Left lung (tissue), 4 donors: ENCODE measurements at regions not wholly inside any gene's neighbourhood (a gene's known extent, or its start where the extent isn't known, plus 50 kb on each side); places are given as distances from the start of the nearest gene placed in this dataset.
"Not testable (repeated sequence)": the region's sequence is repeated elsewhere in the genome, so short reads cannot be mapped to it uniquely, and the experiment has no call there.

Source experiments
- ATAC-seq: fragments of 200-7000 bp; cut with Tn5 transposase; one replicate; pipeline ENCODE4 v1.9.1; 2020; ENCODE audit warnings: moderate library complexity
- DNase-seq, 4 donors: peaks; one replicate each; pipeline ENCODE4 v3.0.0-alpha.2; 2013 to 2020
- H3K27ac ChIP-seq, 2 donors: fragments of 200-600 bp; sonication (generic) in 1 of 2; one replicate each; pipeline versions ENCODE4 v1.5.0 to v1.8.0; 2020 to 2021
- H3K27me3 ChIP-seq, 2 donors: fragments of 200-600 bp; sonication (generic) in 1 of 2; one replicate each; pipeline versions ENCODE4 v1.5.0 to v1.8.0; 2020 to 2021
- H3K36me3 ChIP-seq, 2 donors: fragments of 200-600 bp; sonication (generic) in 1 of 2; one replicate each; pipeline versions ENCODE4 v1.5.0 to v1.8.0; 2020 to 2021
- H3K4me1 ChIP-seq, 2 donors: fragments of 200-600 bp; one replicate each; pipeline ENCODE4 v1.8.0; 2021
- H3K4me3 ChIP-seq, 2 donors: fragments of 200-600 bp; sonication (generic) in 1 of 2; one replicate each; pipeline versions ENCODE4 v1.5.0 to v1.8.0; 2020 to 2021; ENCODE audit warnings: mild to moderate bottlenecking in 1 of 2
- H3K9me3 ChIP-seq, 2 donors: fragments of 200-600 bp; sonication (generic) in 1 of 2; one replicate each; pipeline versions ENCODE4 v1.5.0 to v1.8.0; 2020 to 2021
- intact Hi-C, 2 donors: fragments of 100-400 bp; cut with DNase I; formaldehyde crosslinking; loops; one replicate each; pipeline versions ENCODE4 v1.11.2 to v1.14.2; 2022
- TF ChIP-seq, protein P1 (sequence below), 2 donors: fragments of 200-600 bp; sonication (generic) in 1 of 2; IDR thresholded peaks; one replicate each; pipeline versions ENCODE4 v1.5.0 to v1.8.0; 2021; ENCODE audit warnings: antibody characterized with exemption in 2 of 2
- donor health status: DM: no; HTN: yes; CAD: no.
- donor health status: DM: no; HTN: no; CAD: no.

DNA sequence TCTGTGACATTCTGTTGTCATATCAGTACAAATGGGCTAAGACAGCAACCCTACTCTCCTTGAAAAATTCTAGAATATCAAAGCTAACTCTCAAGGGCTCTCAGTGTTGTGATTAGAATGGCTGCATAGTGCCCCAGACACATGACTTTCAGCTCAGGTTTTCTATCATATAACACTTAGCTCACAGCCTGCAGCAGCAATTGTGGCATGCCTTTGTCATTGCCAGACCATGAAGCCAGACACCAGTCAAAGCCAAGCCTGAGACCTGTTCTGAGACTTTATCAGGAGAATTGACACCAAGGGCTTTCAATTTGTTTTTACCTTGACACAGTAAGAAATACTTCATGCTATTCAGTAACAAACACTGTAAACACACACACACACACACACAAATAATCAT, 159.0 kb upstream of the SNX2 start:
- Histone ChIP-seq H3K27me3 (no peaks in the 10 kb centered on the region), H3K4me1 (no peaks in the 10 kb centered on the region), H3K4me3 (no peak overlapping the region), H3K27ac (no peak overlapping the region), H3K9me3 (no peaks in the 10 kb centered on the region), H3K36me3 (no peaks in the 10 kb centered on the region)
- DNase-seq (no peak), ATAC-seq (no peak)
- TF ChIP-seq, protein P1, sequence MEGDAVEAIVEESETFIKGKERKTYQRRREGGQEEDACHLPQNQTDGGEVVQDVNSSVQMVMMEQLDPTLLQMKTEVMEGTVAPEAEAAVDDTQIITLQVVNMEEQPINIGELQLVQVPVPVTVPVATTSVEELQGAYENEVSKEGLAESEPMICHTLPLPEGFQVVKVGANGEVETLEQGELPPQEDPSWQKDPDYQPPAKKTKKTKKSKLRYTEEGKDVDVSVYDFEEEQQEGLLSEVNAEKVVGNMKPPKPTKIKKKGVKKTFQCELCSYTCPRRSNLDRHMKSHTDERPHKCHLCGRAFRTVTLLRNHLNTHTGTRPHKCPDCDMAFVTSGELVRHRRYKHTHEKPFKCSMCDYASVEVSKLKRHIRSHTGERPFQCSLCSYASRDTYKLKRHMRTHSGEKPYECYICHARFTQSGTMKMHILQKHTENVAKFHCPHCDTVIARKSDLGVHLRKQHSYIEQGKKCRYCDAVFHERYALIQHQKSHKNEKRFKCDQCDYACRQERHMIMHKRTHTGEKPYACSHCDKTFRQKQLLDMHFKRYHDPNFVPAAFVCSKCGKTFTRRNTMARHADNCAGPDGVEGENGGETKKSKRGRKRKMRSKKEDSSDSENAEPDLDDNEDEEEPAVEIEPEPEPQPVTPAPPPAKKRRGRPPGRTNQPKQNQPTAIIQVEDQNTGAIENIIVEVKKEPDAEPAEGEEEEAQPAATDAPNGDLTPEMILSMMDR (IDR thresholded peaks at IDR 0.05), result no peak
- intact Hi-C loops, result no loop called here

GRCh38 chr5:122618046-122618445, 156.8 kb upstream of the SNX2 start:
- H3K4me1 ChIP-seq, H3K4me3 ChIP-seq, H3K27ac ChIP-seq, H3K9me3 ChIP-seq, ATAC-seq, H3K36me3 ChIP-seq, H3K27me3 ChIP-seq, intact Hi-C loops, DNase-seq: not testable (repeated sequence)

DNA sequence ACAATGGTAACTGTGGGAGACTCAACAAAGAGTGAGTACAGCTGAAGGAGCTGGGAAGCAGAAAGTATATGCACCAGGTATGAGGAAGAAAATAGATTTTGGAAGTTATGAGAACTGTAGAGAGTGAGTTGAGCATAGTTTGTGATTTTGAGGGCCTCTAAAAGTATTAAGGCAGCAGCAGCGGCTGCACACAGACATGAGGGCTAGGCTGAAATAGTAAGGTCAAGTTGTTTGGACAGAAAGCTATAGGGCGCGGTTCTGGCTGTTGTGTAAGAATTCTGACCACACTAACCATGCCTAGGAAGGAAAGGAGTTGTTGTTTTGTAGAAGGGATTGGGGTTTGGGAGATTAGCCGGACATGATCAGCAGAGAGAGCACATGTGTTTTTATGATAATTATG, 154.1 kb upstream of the SNX2 start:
- ATAC-seq, H3K9me3 ChIP-seq, DNase-seq, H3K4me3 ChIP-seq, H3K27me3 ChIP-seq, H3K4me1 ChIP-seq, intact Hi-C loops, H3K36me3 ChIP-seq, H3K27ac ChIP-seq: not testable (repeated sequence)

DNA sequence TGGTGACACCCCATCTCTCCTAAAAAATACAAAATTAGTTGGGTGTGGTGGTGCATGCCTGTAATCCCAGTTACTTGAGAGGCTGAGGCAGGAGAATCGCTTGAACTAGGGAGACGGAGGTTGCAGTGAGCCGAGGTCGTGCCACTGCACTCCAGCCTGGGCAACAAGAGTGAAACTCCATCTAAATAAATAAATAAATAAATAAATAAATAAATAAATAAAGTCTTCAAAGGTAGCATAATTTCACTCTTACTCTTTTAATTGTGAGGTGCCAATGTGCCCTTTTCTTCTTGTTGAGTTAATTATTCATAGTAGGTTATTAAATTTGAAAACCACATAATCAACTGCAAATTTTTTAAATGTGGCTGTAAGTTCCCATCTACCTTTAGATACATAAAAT, 146.2 kb upstream of the SNX2 start:
- H3K4me3 ChIP-seq, ATAC-seq, H3K27me3 ChIP-seq, H3K9me3 ChIP-seq, H3K4me1 ChIP-seq, H3K27ac ChIP-seq, DNase-seq, intact Hi-C loops, H3K36me3 ChIP-seq: not testable (repeated sequence)

DNA sequence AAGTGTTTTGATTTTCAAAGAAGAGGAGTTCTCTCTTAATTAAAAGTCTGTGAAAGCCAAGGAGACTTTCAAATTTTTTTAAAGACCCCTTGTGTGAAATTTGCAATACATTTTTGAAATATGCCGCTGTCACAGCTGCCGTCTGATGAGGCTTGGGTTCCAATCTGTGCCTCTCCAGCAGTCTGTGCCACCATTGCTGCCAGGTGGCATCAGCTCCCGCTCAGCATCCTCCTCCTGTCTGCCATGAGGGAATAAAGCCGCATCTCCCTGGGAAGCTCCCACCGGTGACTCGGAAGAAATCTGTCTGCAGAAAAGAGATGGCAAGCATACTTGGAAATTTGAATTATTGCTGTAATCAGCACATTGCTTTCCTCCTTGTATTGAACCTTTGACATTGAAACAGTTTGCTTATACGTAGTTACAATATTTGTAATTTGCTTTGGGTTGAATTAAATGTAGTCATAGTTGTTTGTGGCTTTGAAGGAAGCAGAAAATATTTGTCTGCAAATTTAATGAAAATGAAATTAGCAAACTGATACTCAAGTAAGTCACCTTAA, 145.7 kb upstream of the SNX2 start:
- DNase-seq (no peak), ATAC-seq (no peak)
- Histone ChIP-seq H3K4me1 (no peaks in the 10 kb centered on the region), H3K4me3 (no peak overlapping the region), H3K27ac (no peak overlapping the region), H3K36me3 (no peaks in the 10 kb centered on the region), H3K9me3 (peaks cover 0 to 6% of the 10 kb centered on the region in 2 donors), H3K27me3 (no peaks in the 10 kb centered on the region)
- TF ChIP-seq, protein P1 (IDR thresholded peaks at IDR 0.05), result no peak
- intact Hi-C loops, result no loop called here

DNA sequence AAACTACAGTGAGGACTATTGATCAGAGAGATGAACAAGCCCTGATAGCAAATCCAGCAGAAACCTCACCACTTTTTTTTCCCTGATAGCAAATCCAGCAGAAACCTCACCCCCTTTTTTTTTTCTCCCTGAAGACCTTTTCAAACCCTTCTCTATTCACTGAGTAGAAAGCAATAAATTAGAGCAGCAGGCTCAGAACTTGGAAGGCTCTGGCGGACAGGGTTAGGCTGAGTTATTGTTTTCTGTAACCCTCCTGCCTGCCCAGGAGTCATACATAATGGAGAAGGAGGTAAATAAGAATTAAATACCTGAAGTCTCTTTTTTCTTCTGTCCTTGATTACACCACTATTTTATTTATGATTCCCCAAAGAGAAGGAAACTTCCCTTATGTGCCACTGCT, 136.3 kb upstream of the SNX2 start:
- Histone ChIP-seq H3K9me3 (no peaks in the 10 kb centered on the region), H3K4me3 (no peak overlapping the region), H3K27ac (no peak overlapping the region), H3K27me3 (no peaks in the 10 kb centered on the region), H3K36me3 (no peaks in the 10 kb centered on the region), H3K4me1 (no peaks in the 10 kb centered on the region)
- DNase-seq, result no peak
- TF ChIP-seq, protein P1 (IDR thresholded peaks at IDR 0.05), result no peak
- ATAC-seq, result no peak
- intact Hi-C loops, result no loop called here

- intact Hi-C loops, result no loop called here
- ATAC-seq, result no peak
- no peaks in the 10 kb centered on the region for H3K9me3 ChIP-seq
- no peaks in the 10 kb centered on the region for H3K27me3 ChIP-seq
- no peaks in the 10 kb centered on the region for H3K4me1 ChIP-seq
- TF ChIP-seq, protein P1 (IDR thresholded peaks at IDR 0.05), result no peak
- no peak overlapping the region for H3K27ac ChIP-seq
- H3K4me3 ChIP-seq, result no peak overlapping the region
- no peaks in the 10 kb centered on the region for H3K36me3 ChIP-seq
- no peak for DNase-seq
These were observed 135.8 kb upstream of the SNX2 start for GRCh38 chr5:122639033-122639432.
